DND-41 (cell line): ENCODE measurements at regions not wholly inside any gene's neighbourhood (a gene's known extent, or its start where the extent isn't known, plus 50 kb on each side); places are given as distances from the start of the nearest gene placed in this dataset.

Experiments
- ATAC-seq: fragments of 200-7000 bp; cut with Tn5 transposase; 3 replicates; pipeline ENCODE4 v1.9.1; 2021; ENCODE audit warnings: low read depth; ENCODE audit not compliant: insufficient read depth
- DNase-seq: peaks from one replicate; pipeline ENCODE4 v3.0.0-alpha.2; 2020
- H2AFZ ChIP-seq: 2 replicates; pipeline ENCODE4 v1.6.0; 2012; ENCODE audit warnings: low read depth, low read length
- H3K27ac ChIP-seq: 2 replicates; pipeline ENCODE4 v1.5.1; 2012; ENCODE audit warnings: low read length, inconsistent platforms
- H3K27me3 ChIP-seq: fragments of 200-600 bp; sonication (generic); 2 replicates; pipeline ENCODE4 v1.6.0; 2012; ENCODE audit warnings: low read length, mild to moderate bottlenecking, inconsistent platforms; ENCODE audit not compliant: insufficient read depth, poor library complexity
- H3K36me3 ChIP-seq: 2 replicates; pipeline ENCODE4 v1.5.1; 2012; ENCODE audit warnings: low read length, inconsistent platforms; ENCODE audit not compliant: insufficient read depth
- H3K4me1 ChIP-seq: 2 replicates; pipeline ENCODE4 v1.5.1; 2012; ENCODE audit warnings: mild to moderate bottlenecking, low read length; ENCODE audit not compliant: insufficient read depth
- H3K4me2 ChIP-seq: 2 replicates; pipeline ENCODE4 v1.6.0; 2012; ENCODE audit warnings: mild to moderate bottlenecking, moderate library complexity, low read length, inconsistent platforms; ENCODE audit not compliant: insufficient read depth
- H3K4me3 ChIP-seq, 2 experiments: fragments of 200-600 bp in 1 of 2; shearing (Covaris generic) in 1 of 2; 2 replicates each; pipeline ENCODE4 v1.5.1; 2012 to 2016; ENCODE audit warnings: inconsistent platforms in 2 of 2, low read length in 2 of 2, mild to moderate bottlenecking in 2 of 2, low read depth in 1 of 2, moderate library complexity in 1 of 2
- H3K79me2 ChIP-seq: 2 replicates; pipeline ENCODE4 v1.6.0; 2012; ENCODE audit warnings: low read length, inconsistent platforms; ENCODE audit not compliant: insufficient read depth
- H3K9ac ChIP-seq: 2 replicates; pipeline ENCODE4 v1.6.0; 2012; ENCODE audit warnings: low read depth, mild to moderate bottlenecking, inconsistent platforms, low read length, moderate library complexity
- H3K9me3 ChIP-seq: 2 replicates; pipeline ENCODE4 v1.5.1; 2012; ENCODE audit warnings: low read length, moderate library complexity, mild to moderate bottlenecking, inconsistent platforms; ENCODE audit not compliant: insufficient read depth, severe bottlenecking
- H4K20me1 ChIP-seq: 2 replicates; pipeline ENCODE4 v1.6.0; 2012; ENCODE audit warnings: low read length; ENCODE audit not compliant: insufficient read depth
- CTCF ChIP-seq: IDR thresholded peaks from 2 replicates; pipeline ENCODE4 v1.5.1; 2012; ENCODE audit warnings: borderline replicate concordance, low read length, moderate library complexity, mild to moderate bottlenecking; ENCODE audit not compliant: poor library complexity, severe bottlenecking; ENCODE audit errors: extremely low read depth
- EZH2 ChIP-seq: IDR thresholded peaks from 3 replicates; pipeline ENCODE4 v1.6.1; 2012; ENCODE audit warnings: borderline replicate concordance, low read depth, mild to moderate bottlenecking, moderate library complexity, low read length, inconsistent platforms; ENCODE audit not compliant: severe bottlenecking

GRCh38 chr5:129821477-129822131 lies 73.7 kb downstream of the MINAR2 start:
- no peaks in the 10 kb centered on the region for H3K9me3 ChIP-seq
- H3K4me1 ChIP-seq, result no peaks in the 10 kb centered on the region
- DNase-seq (no peak), ATAC-seq (no peak)
- no peak overlapping the region for H3K4me3 ChIP-seq
- no peak overlapping the region for H3K4me2 ChIP-seq
- H3K36me3 ChIP-seq, result no peaks in the 10 kb centered on the region
- H3K79me2 ChIP-seq, result no peaks in the 10 kb centered on the region
- no peaks in the 10 kb centered on the region for H4K20me1 ChIP-seq
- no peaks in the 10 kb centered on the region for H3K27me3 ChIP-seq
- TF ChIP-seq CTCF (no peak), EZH2 (no peak)
- H3K9ac ChIP-seq, result no peak overlapping the region
- H2AFZ ChIP-seq, result no peak overlapping the region
- H3K27ac ChIP-seq, result no peak overlapping the region

- DNase-seq (no peak), ATAC-seq (no peak)
- no peak overlapping the region for H3K9ac ChIP-seq
- no peak overlapping the region for H3K4me3 ChIP-seq
- H4K20me1 ChIP-seq, result no peaks in the 10 kb centered on the region
- no peaks in the 10 kb centered on the region for H3K36me3 ChIP-seq
- no peaks in the 10 kb centered on the region for H3K27me3 ChIP-seq
- TF ChIP-seq EZH2 (no peak), CTCF (no peak)
- no peaks in the 10 kb centered on the region for H3K79me2 ChIP-seq
- H3K9me3 ChIP-seq, result no peaks in the 10 kb centered on the region
- H2AFZ ChIP-seq, result no peak overlapping the region
- H3K27ac ChIP-seq, result no peak overlapping the region
- H3K4me1 ChIP-seq, result no peaks in the 10 kb centered on the region
- H3K4me2 ChIP-seq, result no peak overlapping the region
These were observed 74.0 kb upstream of the CHSY3 start for GRCh38 chr5:129830288-129830687.

- H2AFZ ChIP-seq, result no peak overlapping the region
- H3K4me2 ChIP-seq, result no peak overlapping the region
- no peak overlapping the region for H3K27ac ChIP-seq
- ATAC-seq (no peak), DNase-seq (no peak)
- H3K4me3 ChIP-seq, result no peak overlapping the region
- no peaks in the 10 kb centered on the region for H3K27me3 ChIP-seq
- no peaks in the 10 kb centered on the region for H3K9me3 ChIP-seq
- no peaks in the 10 kb centered on the region for H4K20me1 ChIP-seq
- no peak overlapping the region for H3K9ac ChIP-seq
- no peaks in the 10 kb centered on the region for H3K79me2 ChIP-seq
- no peak for TF ChIP-seq CTCF
- no peaks in the 10 kb centered on the region for H3K4me1 ChIP-seq
- no peaks in the 10 kb centered on the region for H3K36me3 ChIP-seq
These were observed 67.9 kb upstream of the CHSY3 start for GRCh38 chr5:129836321-129836720.

GRCh38 chr5:129844764-129845163 lies 59.5 kb upstream of the CHSY3 start:
- TF ChIP-seq EZH2 (no peak), CTCF (no peak)
- Histone ChIP-seq H3K27me3 (peaks cover 8% of the 10 kb centered on the region), H3K4me3 (no peak overlapping the region), H3K4me2 (no peak overlapping the region), H3K79me2 (no peaks in the 10 kb centered on the region), H4K20me1 (no peaks in the 10 kb centered on the region), H3K4me1 (no peaks in the 10 kb centered on the region), H3K36me3 (no peaks in the 10 kb centered on the region), H3K9me3 (no peaks in the 10 kb centered on the region), H3K9ac (no peak overlapping the region), H3K27ac (no peak overlapping the region), H2AFZ (no peak overlapping the region)
- ATAC-seq, result no peak
- DNase-seq, result no peak
